ENCODE measurements at regions not wholly inside any gene's neighbourhood (a gene's known extent, or its start where the extent isn't known, plus 50 kb on each side); places are given as distances from the start of the nearest gene placed in this dataset.

DNA sequence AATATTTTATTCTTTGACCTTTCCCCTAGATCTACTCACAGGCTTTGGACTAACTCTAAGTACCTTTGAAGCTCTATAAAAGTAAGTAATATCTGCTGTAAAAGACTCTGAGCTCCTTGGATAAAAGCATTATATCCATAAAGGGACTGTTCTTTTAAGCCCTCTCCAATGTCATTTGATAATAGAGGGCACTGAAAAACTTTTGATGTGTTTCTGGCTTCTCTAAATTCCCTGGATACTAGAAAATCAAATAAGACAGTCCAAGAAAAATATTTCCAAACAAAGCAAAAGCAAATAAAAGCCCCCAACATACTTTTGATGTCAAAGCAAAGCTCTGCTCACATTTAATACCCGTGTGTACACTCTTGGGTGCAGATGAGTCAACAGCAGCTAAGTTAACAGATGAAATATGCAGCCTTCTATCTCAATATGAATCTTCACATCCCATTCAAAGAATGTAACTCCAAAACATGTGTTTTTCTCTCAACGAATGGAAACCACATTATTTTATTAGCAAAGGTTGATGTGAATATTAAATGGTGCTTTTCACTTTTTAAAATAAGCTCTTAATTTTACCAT, 230.3 kb downstream of the CENPF start:
- Histone ChIP-seq H3K9me3 (ENCODE audit: insufficient read depth, low read depth, low read length) (no peaks in the 10 kb centered on the region), H3K27me3 (ENCODE audit: insufficient read depth, low read length, poor library complexity, severe bottlenecking) (no peaks in the 10 kb centered on the region), H3K9me2 (replicated peaks; ENCODE audit: low read depth, low read length) (no peaks in the 10 kb centered on the region), H3K9ac (ENCODE audit: low read depth, low read length, poor library complexity, severe bottlenecking) (no peak overlapping the region), H2AFZ (ENCODE audit: low read length) (no peak overlapping the region), H3K79me2 (ENCODE audit: insufficient read depth, low read length) (no peaks in the 10 kb centered on the region), H3K4me3 (ENCODE audit: low read length, poor library complexity, severe bottlenecking) (no peak overlapping the region), H3K4me2 (ENCODE audit: low read depth, low read length, poor library complexity, severe bottlenecking) (no peak overlapping the region), H4K20me1 (ENCODE audit: insufficient read depth, low read length, poor library complexity, severe bottlenecking) (no peaks in the 10 kb centered on the region), H3K36me3 (ENCODE audit: insufficient read depth, low read length) (no peaks in the 10 kb centered on the region), H3K4me1 (ENCODE audit: insufficient read depth, low read length, poor library complexity, severe bottlenecking) (no peaks in the 10 kb centered on the region), H3F3A (ENCODE audit: low read depth) (no peaks in the 10 kb centered on the region)
- no peak for TF ChIP-seq EZH2phosphoT487 (IDR thresholded peaks at IDR 0.05; ENCODE audit: borderline replicate concordance)
- TF ChIP-seq, protein P1, sequence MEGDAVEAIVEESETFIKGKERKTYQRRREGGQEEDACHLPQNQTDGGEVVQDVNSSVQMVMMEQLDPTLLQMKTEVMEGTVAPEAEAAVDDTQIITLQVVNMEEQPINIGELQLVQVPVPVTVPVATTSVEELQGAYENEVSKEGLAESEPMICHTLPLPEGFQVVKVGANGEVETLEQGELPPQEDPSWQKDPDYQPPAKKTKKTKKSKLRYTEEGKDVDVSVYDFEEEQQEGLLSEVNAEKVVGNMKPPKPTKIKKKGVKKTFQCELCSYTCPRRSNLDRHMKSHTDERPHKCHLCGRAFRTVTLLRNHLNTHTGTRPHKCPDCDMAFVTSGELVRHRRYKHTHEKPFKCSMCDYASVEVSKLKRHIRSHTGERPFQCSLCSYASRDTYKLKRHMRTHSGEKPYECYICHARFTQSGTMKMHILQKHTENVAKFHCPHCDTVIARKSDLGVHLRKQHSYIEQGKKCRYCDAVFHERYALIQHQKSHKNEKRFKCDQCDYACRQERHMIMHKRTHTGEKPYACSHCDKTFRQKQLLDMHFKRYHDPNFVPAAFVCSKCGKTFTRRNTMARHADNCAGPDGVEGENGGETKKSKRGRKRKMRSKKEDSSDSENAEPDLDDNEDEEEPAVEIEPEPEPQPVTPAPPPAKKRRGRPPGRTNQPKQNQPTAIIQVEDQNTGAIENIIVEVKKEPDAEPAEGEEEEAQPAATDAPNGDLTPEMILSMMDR (conservative IDR thresholded peaks at IDR 0.05; ENCODE audit: low read length), result no peak

DNA sequence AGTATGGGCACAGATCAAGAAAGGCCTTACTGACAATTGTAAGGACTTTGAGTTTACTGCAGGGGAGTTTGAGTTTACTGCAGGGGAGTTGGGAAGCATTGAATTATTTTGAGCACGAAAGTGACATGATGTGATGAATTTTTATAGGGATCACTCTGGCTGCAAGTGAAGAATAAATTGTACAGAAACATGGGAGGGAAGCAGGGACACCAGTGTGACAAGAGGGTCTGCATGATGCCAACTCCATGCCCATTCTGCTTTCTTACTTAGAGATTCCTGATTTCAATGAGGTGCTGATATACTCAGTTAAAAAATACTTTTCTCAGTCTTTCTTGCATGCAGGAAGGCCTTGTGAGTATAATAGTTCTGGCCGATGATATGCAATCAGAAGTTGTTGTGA, 234.4 kb downstream of the CENPF start:
- H3K4me1 ChIP-seq (ENCODE audit: insufficient read depth, low read length, poor library complexity, severe bottlenecking), result no peaks in the 10 kb centered on the region
- no peak overlapping the region for H2AFZ ChIP-seq (ENCODE audit: low read length)
- no peak for TF ChIP-seq EZH2phosphoT487 (IDR thresholded peaks at IDR 0.05; ENCODE audit: borderline replicate concordance)
- TF ChIP-seq, protein P1 (conservative IDR thresholded peaks at IDR 0.05; ENCODE audit: low read length), result no peak
- no peaks in the 10 kb centered on the region for H4K20me1 ChIP-seq (ENCODE audit: insufficient read depth, low read length, poor library complexity, severe bottlenecking)
- no peaks in the 10 kb centered on the region for H3K36me3 ChIP-seq (ENCODE audit: insufficient read depth, low read length)
- H3K4me2 ChIP-seq (ENCODE audit: low read depth, low read length, poor library complexity, severe bottlenecking), result no peak overlapping the region
- H3F3A ChIP-seq (ENCODE audit: low read depth), result no peaks in the 10 kb centered on the region
- no peaks in the 10 kb centered on the region for H3K9me2 ChIP-seq (replicated peaks; ENCODE audit: low read depth, low read length)
- H3K9me3 ChIP-seq (ENCODE audit: insufficient read depth, low read depth, low read length), result no peaks in the 10 kb centered on the region
- H3K4me3 ChIP-seq (ENCODE audit: low read length, poor library complexity, severe bottlenecking), result no peak overlapping the region
- H3K27me3 ChIP-seq (ENCODE audit: insufficient read depth, low read length, poor library complexity, severe bottlenecking), result no peaks in the 10 kb centered on the region
- H3K79me2 ChIP-seq (ENCODE audit: insufficient read depth, low read length), result no peaks in the 10 kb centered on the region
- no peak overlapping the region for H3K9ac ChIP-seq (ENCODE audit: low read depth, low read length, poor library complexity, severe bottlenecking)

DNA sequence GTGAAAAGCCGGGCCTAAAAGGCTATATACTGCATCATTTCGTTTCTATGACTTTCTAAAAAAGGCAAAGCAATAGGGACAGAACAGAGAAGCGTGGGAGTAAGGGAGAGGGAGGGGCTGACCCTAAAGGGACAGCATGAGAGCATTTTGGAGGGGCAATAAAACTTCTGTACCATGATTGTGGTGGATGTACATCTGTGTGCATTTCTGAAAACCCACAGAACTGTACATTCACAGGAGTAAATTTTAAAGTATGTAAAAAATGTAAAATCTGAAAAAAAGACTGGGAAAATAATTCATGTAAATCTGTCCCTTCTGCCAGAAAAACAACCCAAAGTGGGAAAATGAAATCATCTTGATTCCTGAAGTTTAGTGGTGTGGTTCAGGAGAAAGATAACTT, 235.4 kb downstream of the CENPF start:
- H3F3A ChIP-seq (ENCODE audit: low read depth), result no peaks in the 10 kb centered on the region
- H3K4me2 ChIP-seq (ENCODE audit: low read depth, low read length, poor library complexity, severe bottlenecking), result no peak overlapping the region
- no peak overlapping the region for H2AFZ ChIP-seq (ENCODE audit: low read length)
- H3K36me3 ChIP-seq (ENCODE audit: insufficient read depth, low read length), result no peaks in the 10 kb centered on the region
- no peak overlapping the region for H3K9ac ChIP-seq (ENCODE audit: low read depth, low read length, poor library complexity, severe bottlenecking)
- no peaks in the 10 kb centered on the region for H3K4me1 ChIP-seq (ENCODE audit: insufficient read depth, low read length, poor library complexity, severe bottlenecking)
- no peaks in the 10 kb centered on the region for H3K9me3 ChIP-seq (ENCODE audit: insufficient read depth, low read depth, low read length)
- H3K27me3 ChIP-seq (ENCODE audit: insufficient read depth, low read length, poor library complexity, severe bottlenecking), result no peaks in the 10 kb centered on the region
- H3K4me3 ChIP-seq (ENCODE audit: low read length, poor library complexity, severe bottlenecking), result no peak overlapping the region
- H4K20me1 ChIP-seq (ENCODE audit: insufficient read depth, low read length, poor library complexity, severe bottlenecking), result no peaks in the 10 kb centered on the region
- no peaks in the 10 kb centered on the region for H3K79me2 ChIP-seq (ENCODE audit: insufficient read depth, low read length)
- H3K9me2 ChIP-seq (replicated peaks; ENCODE audit: low read depth, low read length), result no peaks in the 10 kb centered on the region
- TF ChIP-seq, protein P1 (conservative IDR thresholded peaks at IDR 0.05; ENCODE audit: low read length), result no peak
- no peak for TF ChIP-seq EZH2phosphoT487 (IDR thresholded peaks at IDR 0.05; ENCODE audit: borderline replicate concordance)
